ENCODE measurements at regions not wholly inside any gene's neighbourhood (a gene's known extent, or its start where the extent isn't known, plus 50 kb on each side); places are given as distances from the start of the nearest gene placed in this dataset.
"Not testable (repeated sequence)": the region's sequence is repeated elsewhere in the genome, so short reads cannot be mapped to it uniquely, and the experiment has no call there.

DNA sequence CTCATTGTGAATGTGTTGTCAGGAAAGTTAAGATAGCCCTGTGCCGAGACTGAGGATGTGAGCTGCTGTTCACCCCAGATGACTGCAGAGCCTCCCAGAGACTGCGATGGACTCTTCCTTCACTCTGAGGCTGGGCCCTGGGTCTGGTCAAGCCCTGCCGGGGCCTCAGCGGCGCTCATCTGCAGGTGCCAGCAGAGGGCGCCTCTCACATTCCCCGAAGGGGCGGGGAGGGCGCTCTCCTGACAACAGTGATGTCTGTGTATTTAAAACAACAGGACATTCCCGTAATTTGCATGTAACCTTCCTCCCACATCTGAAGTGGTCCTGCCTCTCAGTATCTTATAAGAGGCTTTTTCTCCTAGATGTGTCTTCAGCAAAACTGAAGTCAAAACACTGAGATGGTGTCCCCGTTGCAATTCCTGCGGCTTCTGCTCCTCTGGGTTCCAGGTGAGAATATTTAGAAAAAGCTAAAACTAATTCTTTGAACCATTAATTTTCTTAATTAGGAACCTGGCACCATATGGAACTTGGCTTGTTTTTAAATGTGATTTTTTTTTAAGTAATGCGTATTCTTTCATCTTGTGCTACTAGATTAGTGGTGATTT lies 1377.9 kb downstream of the RPIA start:
- no peak for DNase-seq (ENCODE audit: low read depth)

DNA sequence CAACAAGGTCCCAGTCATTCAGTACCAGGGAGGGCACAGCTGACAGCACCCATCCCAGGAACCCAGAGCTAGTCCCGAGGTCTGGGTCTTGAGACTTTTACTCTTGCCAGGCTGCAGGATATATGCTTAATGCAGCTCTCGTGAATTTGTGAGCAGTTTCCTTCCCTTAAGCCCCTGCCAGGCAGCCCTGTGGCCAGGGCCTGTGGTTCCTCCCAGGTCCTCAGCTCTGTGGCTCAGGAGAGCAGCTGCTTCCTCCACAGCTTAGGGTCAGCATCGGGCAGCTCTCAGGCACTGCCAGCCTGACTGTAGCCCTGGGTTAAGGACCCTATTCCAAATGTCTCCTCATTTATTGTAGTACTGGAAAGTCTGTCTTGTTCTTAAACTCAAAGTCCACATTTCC lies 1384.8 kb downstream of the RPIA start:
- no peak for DNase-seq (ENCODE audit: low read depth)

DNA sequence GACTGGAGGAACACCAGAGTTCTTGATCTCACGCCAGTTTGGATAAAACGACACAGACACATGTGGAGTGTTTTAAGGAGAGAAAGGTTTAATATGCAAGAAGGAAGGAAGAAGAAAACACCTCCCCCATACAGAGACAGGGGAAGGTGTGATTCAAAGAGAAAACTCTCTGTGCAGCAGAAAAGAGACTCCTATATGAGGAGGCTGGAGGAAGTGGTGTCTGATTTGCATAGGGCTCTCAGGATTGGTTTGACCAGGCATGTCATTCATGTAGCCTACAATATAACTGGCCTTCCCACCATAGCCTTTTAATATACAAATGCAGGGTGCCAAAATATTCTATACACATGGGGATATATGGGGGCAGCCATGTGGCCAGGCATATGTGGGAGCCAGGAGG lies 1386.5 kb downstream of the RPIA start:
- DNase-seq (ENCODE audit: low read depth) = no peak

DNA sequence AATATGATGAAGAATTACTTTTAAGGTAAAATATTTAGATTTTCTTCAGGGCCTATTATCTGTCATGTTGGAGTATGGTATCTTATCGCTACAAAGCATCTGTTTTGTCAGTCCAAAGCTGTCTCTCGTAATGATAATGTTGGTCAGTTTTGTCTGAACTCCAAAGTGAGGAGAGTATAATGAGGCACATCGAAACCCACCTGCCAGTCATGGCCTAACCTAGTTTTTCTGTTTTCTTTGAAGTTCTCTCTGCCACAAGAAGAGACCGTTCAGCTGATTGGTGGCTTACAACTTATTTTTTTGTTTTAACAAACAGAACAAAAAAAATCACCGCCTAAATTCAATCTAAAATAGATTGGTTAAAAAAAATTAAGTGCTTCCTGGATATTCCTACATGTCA lies 1387.9 kb downstream of the RPIA start:
- no peak for DNase-seq (ENCODE audit: low read depth)

DNA sequence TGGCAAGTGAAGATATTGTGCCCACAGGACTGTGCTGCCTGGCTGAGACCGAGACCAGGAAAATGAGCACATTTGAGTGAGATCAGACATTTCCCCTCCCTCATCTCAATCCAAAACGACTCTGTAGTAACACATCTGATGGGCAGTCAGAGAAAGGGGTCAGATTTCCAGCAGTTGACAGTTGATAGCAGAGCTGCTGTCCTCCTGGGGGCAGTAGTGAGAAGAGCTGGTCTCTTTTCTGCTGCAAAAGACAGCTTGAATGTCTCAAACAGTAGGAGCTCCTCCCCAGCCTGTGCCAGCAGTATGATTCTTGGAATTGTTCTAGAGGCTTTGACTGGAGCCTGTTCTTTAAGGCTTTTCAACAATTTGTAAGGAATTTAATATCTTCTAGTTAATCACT lies 1396.3 kb downstream of the RPIA start:
- not testable (repeated sequence) for DNase-seq (ENCODE audit: low read depth)

DNA sequence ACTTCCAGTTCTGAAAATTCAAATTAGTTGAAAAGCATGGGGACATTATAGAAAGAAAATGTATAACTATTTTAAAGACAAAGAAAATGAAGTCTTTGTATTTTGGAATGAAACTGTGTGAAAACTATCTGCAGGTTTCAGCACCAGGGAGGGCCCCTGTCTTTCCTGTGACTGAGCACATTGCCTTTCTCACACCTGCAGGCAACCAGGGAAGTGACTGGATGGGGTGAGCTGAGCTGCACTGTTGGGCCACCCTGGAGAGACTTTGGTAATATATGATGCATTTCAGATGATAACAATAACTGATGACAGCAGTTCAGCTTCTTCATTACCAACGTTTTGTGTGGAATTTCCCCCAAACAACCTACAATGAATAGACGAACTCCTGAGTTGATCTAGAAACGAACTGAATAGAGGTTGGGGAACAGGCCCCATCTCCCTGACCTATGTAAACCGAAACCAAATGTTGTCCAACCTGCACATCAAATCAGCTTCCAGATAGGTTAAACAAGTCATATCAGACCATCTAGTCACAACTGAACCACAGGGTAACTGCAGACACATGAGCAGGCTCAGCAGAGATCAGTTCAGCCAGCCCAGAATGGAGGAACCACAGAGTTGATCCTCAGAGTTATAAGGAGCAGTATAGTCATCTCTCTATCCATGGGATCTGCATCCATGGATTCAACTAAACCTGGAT lies 1402.2 kb downstream of the RPIA start:
- DNase-seq (ENCODE audit: low read depth) = not testable (repeated sequence)

DNA sequence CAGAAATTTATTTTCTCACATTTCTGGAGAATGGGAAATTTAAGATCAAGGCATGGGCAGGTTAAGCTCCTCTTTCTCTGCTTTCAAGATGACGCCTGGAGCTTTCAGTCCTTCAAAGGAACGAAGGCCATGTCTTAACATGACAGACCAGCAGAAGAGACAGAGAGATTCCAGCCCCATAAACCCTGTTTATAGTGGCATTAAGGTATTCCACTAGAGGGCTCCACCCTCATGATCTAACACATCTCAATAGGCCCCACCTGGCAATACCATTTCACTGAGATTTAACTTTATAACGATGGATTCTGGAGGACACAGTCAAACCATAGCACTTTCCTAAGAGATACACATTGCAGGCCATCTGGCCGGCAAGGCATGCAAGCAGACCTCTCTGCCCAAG lies 1406.1 kb downstream of the RPIA start:
- not testable (repeated sequence) for DNase-seq (ENCODE audit: low read depth)

DNA sequence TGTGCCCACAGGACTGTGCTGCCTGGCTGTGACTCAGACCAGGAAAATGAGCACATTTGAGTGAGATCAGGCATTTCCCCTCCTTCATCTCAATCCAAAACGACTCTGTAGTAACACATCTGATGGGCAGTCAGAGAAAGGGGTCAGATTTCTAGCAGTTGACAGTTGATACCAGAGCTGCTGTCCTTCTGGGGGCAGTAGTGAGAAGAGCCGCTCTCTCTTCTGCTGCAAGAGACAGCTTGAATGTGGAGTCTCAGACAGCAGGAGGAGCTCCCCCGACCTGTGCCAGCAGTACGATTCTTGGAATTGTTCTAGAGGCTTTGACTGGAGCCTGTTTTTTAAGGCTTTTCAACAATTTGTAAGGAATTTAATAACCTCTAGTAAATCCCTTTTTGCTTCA lies 1413.7 kb downstream of the RPIA start:
- DNase-seq (ENCODE audit: low read depth) = not testable (repeated sequence)

DNA sequence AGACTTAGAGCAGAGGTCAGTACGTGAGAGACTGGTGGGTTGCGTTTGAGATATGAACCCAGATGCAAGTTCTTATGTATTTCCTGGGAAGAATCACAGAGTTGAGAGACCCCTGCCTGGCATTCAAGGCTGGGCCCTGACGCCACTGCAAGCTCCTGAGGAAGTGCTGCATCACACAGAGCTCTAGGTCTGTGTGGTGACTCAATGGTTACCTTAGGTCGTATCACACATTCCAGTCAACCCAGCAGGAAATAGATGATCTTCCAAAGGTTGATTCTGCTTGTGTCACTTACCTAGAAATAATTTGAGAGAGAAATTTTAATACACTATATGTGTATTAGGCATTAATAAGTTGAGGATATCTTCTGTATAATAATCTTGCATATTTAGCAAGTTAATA lies 1431.9 kb downstream of the RPIA start:
- DNase-seq (ENCODE audit: low read depth) = not testable (repeated sequence)

DNA sequence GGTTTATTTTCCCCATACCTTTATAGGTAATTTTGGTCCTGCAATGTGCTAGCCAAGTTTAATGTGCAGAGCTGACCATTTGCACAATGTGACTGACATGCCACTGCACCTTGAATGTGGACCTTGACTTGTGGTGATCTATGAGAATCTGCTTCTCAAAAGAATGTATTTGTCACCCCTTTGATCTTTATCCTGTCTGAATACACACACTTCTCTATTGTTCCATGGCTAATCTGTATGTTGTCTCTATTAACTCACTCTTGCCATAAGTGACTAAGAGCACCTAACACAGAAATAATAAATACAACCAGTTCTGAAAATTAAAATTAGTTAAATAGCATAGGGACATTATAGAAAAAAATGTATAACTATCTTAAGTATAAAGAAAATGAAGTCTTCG lies 1447.6 kb downstream of the RPIA start:
- DNase-seq (ENCODE audit: low read depth) = not testable (repeated sequence)

DNA sequence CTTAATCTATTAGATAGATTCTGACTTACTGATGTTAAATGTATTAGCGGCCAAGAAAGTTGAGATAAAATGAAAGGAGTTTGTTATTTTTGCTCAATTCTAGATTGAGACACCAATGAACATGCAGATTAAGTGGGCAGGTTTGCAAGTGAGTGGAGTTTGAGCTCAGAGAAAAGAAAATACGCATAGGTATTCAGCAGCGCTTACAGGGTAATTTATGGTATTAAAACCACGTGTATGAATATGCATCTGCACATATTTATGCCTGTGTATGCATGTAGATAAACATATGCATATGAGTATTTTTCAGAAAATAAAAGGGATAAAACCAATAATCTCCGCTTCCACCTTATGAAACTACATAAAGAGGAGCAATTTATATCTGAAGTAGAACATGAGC lies 1450.1 kb downstream of the RPIA start:
- DNase-seq (ENCODE audit: low read depth) = not testable (repeated sequence)

DNA sequence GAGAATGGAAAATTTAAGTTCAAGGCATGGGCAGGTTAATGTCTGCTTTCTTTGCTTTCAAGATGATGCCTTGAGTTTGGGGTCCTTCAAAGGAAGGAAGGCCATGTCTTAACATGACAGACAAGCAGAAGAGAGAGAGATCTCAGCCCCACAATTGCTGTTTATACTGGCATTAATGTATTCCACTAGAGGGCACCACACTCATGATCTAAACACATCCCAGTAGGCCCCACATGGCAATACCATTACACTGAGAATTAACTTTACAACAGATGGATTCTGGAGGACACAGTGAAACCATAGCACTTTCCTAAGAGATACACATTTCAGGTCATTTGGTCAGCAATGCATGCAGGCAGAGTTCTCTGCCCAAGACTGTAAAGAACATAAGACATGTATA lies 1460.3 kb downstream of the RPIA start:
- DNase-seq (ENCODE audit: low read depth) = peak; percentile 0

DNA sequence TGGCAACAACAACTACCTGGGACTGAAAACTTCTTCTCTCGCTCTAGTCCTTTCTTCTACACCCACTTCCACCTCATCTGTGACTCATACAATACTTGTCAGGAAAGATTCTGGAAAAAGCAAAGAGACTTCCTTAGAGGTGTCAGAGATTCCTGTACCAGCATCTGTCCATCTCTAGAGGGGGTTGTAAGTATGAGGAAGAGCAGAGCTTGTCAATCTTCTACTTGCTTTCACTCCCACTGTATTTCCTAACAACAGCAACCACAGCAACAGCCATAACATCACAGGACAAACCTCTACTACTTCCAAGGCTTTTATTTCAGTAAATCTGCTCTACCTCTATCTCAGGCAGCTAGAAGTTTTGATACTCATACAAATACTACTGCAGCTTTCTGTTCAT lies 1479.5 kb downstream of the RPIA start:
- not testable (repeated sequence) for DNase-seq (ENCODE audit: low read depth)

DNA sequence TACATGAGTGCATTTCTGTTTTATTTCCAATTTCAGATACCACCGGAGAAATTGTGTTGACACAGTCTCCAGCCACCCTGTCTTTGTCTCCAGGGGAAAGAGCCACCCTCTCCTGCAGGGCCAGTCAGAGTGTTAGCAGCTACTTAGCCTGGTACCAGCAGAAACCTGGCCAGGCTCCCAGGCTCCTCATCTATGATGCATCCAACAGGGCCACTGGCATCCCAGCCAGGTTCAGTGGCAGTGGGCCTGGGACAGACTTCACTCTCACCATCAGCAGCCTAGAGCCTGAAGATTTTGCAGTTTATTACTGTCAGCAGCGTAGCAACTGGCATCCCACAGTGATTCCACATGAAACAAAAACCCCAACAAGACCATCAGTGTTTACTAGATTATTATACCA lies 1481.6 kb downstream of the RPIA start:
- DNase-seq (ENCODE audit: low read depth) = not testable (repeated sequence)

DNA sequence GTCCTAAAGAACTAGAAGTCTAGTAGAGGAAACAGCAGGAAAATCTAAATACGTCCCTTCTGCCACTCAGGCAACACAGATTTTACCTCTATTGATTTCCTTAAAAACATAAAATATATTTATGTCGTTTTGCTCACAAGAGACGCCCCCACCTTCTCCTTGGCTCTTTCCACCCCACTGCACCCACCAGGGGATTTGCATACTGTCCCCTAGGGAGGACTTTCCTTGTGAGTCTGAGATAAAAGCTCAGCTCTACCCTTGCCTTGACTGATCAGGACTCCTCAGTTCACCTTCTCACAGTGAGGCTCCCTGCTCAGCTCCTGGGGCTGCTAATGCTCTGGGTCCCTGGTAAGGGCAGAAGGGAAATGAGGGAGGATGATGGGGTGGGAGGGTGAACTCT lies 1488.1 kb downstream of the RPIA start:
- not testable (repeated sequence) for DNase-seq (ENCODE audit: low read depth)

DNA sequence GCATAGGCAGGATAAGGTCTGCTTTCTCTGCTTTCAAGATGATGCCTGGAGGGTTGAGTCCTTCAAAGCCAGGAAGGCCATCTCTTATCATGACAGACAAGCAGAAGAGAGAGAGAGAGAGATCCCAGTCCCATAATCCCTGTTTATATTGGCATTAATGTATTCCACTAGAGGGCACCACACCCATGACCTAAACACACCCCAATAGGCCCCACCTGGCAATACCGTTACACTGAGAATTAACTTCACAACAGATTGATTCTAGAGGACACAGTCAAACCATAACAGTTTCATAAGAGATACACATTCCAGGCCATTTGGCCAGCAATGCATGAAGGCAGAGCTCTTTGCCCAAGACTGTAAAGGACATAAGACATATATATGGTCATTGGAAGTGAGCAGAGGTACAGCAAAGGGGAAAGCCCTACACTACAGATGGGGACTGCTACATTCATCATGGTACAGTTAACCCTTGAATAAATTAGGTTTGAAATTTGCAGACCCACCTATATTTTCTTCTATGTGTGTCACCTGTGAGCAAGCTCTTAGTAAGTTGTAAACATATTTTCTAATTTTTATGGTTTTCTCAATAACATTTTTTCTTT lies 1516.1 kb downstream of the RPIA start:
- DNase-seq (ENCODE audit: low read depth) = no peak

DNA sequence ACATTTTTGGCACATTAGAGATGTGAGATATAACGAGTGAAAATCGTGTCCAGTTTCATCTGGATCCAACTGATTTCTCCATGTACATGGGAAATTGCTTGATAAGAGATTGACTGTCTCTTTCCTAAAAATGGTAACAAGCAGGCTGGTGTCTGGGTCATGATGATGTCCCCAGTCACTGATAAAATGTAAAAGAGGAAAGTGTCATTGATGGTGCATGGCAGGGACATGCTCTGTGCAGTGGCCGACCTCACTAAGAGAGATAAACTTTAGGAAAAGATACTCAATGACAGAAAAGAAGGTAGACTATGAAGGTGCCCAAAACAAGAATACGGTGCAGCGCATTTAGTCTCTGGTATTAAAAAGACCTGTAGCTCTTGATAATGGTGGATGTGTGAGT lies 1517.5 kb downstream of the RPIA start:
- DNase-seq (ENCODE audit: low read depth) = no peak

DNA sequence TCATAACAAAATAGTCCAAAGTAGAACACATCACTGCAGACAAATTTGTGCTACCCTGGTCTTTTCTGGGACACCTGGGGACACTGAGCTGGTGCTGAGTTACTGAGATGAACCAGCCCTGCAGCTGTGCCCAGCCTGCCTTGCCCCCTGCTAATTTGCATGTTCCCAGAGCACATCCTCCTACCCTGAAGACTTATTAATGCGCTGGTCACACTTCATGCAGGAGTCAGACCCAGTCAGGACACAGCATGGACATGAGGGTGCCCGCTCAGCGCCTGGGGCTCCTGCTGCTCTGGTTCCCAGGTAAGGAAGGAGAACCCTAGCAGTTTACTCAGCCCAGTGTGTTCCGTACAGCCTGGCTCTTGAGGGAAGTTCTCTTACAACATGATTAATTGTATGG lies 1518.3 kb downstream of the RPIA start:
- no peak for DNase-seq (ENCODE audit: low read depth)

DNA sequence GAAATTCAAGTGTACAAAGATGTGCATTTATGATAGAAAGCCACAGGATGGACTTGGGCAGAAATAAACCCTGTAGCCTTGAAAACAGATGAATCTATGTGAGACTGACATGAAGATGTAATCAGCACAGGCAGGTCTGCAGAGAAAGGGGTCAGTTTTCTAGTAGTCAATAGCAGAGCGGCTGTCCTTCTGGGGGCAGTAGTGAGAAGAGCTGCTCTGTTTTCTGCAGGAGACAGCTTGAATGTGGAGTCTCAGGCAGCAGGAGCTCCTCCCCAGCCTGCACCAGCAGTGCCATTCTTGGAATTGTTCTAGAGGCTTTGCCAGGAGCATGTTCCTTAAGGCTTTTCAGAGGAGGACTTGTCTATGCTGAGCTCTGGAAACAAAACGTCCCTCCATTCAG lies 1524.4 kb downstream of the RPIA start:
- not testable (repeated sequence) for DNase-seq (ENCODE audit: low read depth)

DNA sequence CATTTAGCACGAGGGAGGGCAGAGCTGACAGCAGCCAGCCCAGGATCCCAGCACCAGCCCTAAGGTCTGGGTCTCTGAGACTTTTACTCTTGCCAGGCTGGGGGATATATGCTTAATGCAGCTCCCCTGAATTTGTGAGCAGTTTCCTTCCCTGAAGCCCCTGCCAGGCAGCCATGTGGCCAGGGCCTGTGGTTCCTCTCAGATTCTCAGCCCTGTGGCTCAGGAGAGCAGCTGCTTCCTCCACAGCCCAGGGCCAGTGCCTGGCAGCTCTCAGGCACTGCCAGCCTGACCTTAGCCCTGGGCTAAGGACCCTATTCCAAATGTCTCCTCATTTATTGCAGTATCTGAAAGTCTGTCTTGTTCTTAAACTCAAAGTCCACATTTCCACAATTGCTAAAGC lies 1525.3 kb downstream of the RPIA start:
- not testable (repeated sequence) for DNase-seq (ENCODE audit: low read depth)

DNA sequence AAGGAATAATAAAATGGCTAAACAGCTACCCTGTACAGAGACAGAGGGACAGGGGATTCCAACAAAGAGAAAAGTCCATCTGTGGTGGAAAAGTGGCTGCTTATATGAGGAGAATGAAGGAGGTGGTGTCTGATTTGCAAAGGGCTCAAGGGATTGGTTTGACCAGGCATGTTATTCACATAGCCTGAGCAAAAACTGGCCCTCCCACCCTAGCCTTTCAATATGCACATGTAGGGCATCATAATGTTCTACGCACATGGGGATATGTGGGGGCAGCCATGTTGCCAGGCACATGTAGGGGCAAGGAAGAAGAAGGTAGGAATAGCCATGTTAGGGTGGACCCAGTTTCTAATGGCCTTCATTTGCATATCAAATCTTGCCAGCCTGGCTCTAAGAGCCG lies 1527.1 kb downstream of the RPIA start:
- not testable (repeated sequence) for DNase-seq (ENCODE audit: low read depth)

DNA sequence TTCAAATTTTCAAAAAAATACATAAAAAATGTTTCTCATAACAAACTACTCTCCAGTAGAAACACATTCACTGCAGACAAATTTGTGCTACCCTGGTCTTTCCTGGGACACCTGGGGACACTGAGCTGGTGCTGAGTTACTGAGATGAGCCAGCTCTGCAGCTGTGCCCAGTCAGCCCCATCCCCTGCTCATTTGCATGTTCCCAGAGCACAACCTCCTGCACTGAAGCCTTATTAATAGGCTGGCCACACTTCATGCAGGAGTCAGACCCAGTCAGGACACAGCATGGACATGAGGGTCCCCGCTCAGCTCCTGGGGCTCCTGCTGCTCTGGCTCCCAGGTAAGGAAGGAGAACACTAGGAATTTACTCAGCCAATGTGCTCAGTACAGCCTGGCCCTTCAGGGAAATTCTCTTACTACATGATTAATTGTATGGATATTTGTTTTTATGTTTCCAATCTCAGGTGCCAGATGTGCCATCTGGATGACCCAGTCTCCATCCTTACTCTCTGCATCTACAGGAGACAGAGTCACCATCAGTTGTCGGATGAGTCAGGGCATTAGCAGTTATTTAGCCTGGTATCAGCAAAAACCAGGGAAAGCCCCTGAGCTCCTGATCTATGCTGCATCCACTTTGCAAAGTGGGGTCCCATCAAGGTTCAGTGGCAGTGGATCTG lies 1529.3 kb downstream of the RPIA start:
- not testable (repeated sequence) for DNase-seq (ENCODE audit: low read depth)

DNA sequence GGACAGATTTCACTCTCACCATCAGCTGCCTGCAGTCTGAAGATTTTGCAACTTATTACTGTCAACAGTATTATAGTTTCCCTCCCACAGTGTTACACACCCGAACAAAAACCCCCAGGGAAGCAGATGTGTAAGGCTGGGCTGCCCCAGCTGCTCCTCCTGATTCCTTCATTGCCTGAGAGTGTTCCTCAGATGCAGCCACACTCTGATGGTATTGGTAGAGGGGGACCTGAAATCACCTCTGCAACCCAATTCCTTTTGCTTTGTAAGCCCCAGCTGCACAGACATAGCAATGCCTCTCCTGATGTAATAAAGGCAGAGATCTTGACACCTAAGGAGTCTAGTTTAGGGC lies 1529.8 kb downstream of the RPIA start:
- DNase-seq (ENCODE audit: low read depth) = no peak

All from EH (cell line).